ENCODE measurements at regions not wholly inside any gene's neighbourhood (a gene's known extent, or its start where the extent isn't known, plus 50 kb on each side); places are given as distances from the start of the nearest gene placed in this dataset.

DNA sequence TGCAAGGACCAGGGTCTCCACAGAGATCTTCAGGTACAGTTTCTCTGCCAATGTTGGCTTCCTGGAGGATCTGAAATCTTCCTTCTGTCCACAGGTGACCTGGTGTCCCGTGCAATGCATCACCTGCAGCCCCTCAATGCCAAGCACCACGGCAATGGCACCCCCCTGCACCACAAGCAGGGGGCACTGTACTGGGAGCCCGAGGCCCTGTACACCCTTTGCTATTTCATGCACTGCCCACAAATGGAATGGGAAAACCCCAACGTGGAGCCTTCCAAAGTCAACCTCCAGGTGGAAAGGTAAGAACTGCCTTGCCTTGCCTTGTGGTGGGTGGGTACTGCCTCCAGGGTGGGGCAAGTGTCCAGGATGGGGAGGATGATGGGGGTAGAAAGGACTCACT lies 141.8 kb upstream of the PWP1 start:
- TF ChIP-seq ELF4 (IDR thresholded peaks at IDR 0.05) (no peak), CTBP1 (IDR thresholded peaks at IDR 0.05; ENCODE audit: borderline replicate concordance) (no peak), ARNT (IDR thresholded peaks at IDR 0.05) (no peak), SP1 (IDR thresholded peaks at IDR 0.05) (no peak), LEF1 (IDR thresholded peaks at IDR 0.05; ENCODE audit: borderline replicate concordance) (no peak), TARDBP (IDR thresholded peaks at IDR 0.05) (no peak), L3MBTL2 (conservative IDR thresholded peaks at IDR 0.05) (no peak), HDGF (IDR thresholded peaks at IDR 0.05; ENCODE audit: borderline replicate concordance) (no peak), SUZ12 (IDR thresholded peaks at IDR 0.05) (no peak), ZNF384 (IDR thresholded peaks at IDR 0.05) (no peak), BHLHE40 (IDR thresholded peaks at IDR 0.05; ENCODE audit: borderline replicate concordance) (no peak), FOXK2 (IDR thresholded peaks at IDR 0.05) (no peak)
- TF ChIP-seq, protein P1, sequence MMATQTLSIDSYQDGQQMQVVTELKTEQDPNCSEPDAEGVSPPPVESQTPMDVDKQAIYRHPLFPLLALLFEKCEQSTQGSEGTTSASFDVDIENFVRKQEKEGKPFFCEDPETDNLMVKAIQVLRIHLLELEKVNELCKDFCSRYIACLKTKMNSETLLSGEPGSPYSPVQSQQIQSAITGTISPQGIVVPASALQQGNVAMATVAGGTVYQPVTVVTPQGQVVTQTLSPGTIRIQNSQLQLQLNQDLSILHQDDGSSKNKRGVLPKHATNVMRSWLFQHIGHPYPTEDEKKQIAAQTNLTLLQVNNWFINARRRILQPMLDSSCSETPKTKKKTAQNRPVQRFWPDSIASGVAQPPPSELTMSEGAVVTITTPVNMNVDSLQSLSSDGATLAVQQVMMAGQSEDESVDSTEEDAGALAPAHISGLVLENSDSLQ (IDR thresholded peaks at IDR 0.05) = no peak
